ENCODE measurements at regions not wholly inside any gene's neighbourhood (a gene's known extent, or its start where the extent isn't known, plus 50 kb on each side); places are given as distances from the start of the nearest gene placed in this dataset.
A peak's percentile ranks its signal among the peaks of the same experiment; 100 is the strongest.
"Not testable (repeated sequence)": the region's sequence is repeated elsewhere in the genome, so short reads cannot be mapped to it uniquely, and the experiment has no call there.

GRCh38 chr14:105702275-105702817 lies 176.0 kb downstream of the TMEM121 start:
- Histone ChIP-seq H3K4me3 (no peak overlapping the region), H3K4me2 (no peak overlapping the region; a peak in 2 of 22 replicates), H3K9ac (no peak overlapping the region), H3K4me1 (peaks cover 0 to 54% (median 36%) of the 10 kb centered on the region in 10 experiments; a peak in 12 of 20 replicates), H3K27me3 (no peaks in the 10 kb centered on the region), H3K27ac (no peak overlapping the region), H3K36me3 (no peaks in the 10 kb centered on the region), H3K9me3 (replicated peaks in 1 of 11) (no peaks in the 10 kb centered on the region), H4K20me1 (no peaks in the 10 kb centered on the region)
- no peak for TF ChIP-seq Cebpa-rat (IDR thresholded peaks at IDR 0.05)

- not testable (repeated sequence) for H3K27ac ChIP-seq; H3K36me3 ChIP-seq; H3K27me3 ChIP-seq; H3K9ac ChIP-seq; H3K9me3 ChIP-seq (replicated peaks in 1 of 11); H4K20me1 ChIP-seq; H3K4me2 ChIP-seq; H3K4me3 ChIP-seq
- peaks cover 0 to 46% (median 32%) of the 10 kb centered on the region in 10 experiments; a peak in 12 of 20 replicates for H3K4me1 ChIP-seq
These were observed 176.8 kb downstream of the TMEM121 start for GRCh38 chr14:105703044-105703665.

GRCh38 chr14:105704091-105704490 lies 177.7 kb downstream of the TMEM121 start:
- not testable (repeated sequence) for H3K4me3 ChIP-seq; H3K9me3 ChIP-seq (replicated peaks in 1 of 11); H3K4me2 ChIP-seq; H3K27ac ChIP-seq; H3K9ac ChIP-seq; H3K27me3 ChIP-seq; H4K20me1 ChIP-seq; H3K36me3 ChIP-seq
- peaks cover 0 to 39% (median 30%) of the 10 kb centered on the region in 10 experiments; a peak in 12 of 20 replicates for H3K4me1 ChIP-seq

- not testable (repeated sequence) for H3K4me2 ChIP-seq; H4K20me1 ChIP-seq; H3K9ac ChIP-seq; H3K36me3 ChIP-seq; H3K4me3 ChIP-seq; H3K9me3 ChIP-seq (replicated peaks in 1 of 11); H3K27me3 ChIP-seq; H3K27ac ChIP-seq
- peaks cover 0 to 38% (median 29%) of the 10 kb centered on the region in 10 experiments; a peak in 14 of 20 replicates for H3K4me1 ChIP-seq
These were observed 178.1 kb downstream of the TMEM121 start for GRCh38 chr14:105704492-105704891.

GRCh38 chr14:105705512-105705861 lies 179.1 kb downstream of the TMEM121 start:
- not testable (repeated sequence) for H3K4me3 ChIP-seq; H3K27ac ChIP-seq; H4K20me1 ChIP-seq; H3K27me3 ChIP-seq; H3K9ac ChIP-seq; H3K9me3 ChIP-seq (replicated peaks in 1 of 11); H3K36me3 ChIP-seq
- Histone ChIP-seq H3K4me2 (peak overlapping the region in 3 of 11 experiments; percentile 45 to 69 (median 49); a peak in 4 of 22 replicates), H3K4me1 (peaks cover 8 to 29% (median 19%) of the 10 kb centered on the region in 10 experiments; a peak in 17 of 20 replicates)

- H4K20me1 ChIP-seq; H3K9me3 ChIP-seq (replicated peaks in 1 of 11); H3K36me3 ChIP-seq; H3K4me3 ChIP-seq; H3K27ac ChIP-seq; H3K27me3 ChIP-seq; H3K9ac ChIP-seq: not testable (repeated sequence)
- Histone ChIP-seq H3K4me1 (peaks cover 8 to 23% (median 15%) of the 10 kb centered on the region in 10 experiments; a peak in 17 of 20 replicates), H3K4me2 (peak overlapping the region in 7 of 11 experiments; percentile 26 to 69 (median 45); a peak in 13 of 22 replicates)
These were observed 179.7 kb downstream of the TMEM121 start for GRCh38 chr14:105705862-105706700.

GRCh38 chr14:105706701-105707019 lies 180.3 kb downstream of the TMEM121 start:
- not testable (repeated sequence) for H3K4me3 ChIP-seq; H3K36me3 ChIP-seq; H3K27ac ChIP-seq; H3K9me3 ChIP-seq (replicated peaks in 1 of 11); H4K20me1 ChIP-seq; H3K27me3 ChIP-seq; H3K9ac ChIP-seq
- peaks cover 8 to 19% (median 12%) of the 10 kb centered on the region in 10 experiments; a peak in 17 of 20 replicates for H3K4me1 ChIP-seq
- H3K4me2 ChIP-seq: peak overlapping the region in 5 of 11 experiments; percentile 26 to 69 (median 49); a peak in 7 of 22 replicates

GRCh38 chr14:105707099-105707498 lies 180.7 kb downstream of the TMEM121 start:
- H3K9ac ChIP-seq; H3K27ac ChIP-seq; H3K9me3 ChIP-seq (replicated peaks in 1 of 11); H3K36me3 ChIP-seq; H3K4me2 ChIP-seq; H4K20me1 ChIP-seq; H3K27me3 ChIP-seq; H3K4me3 ChIP-seq: not testable (repeated sequence)
- peaks cover 8 to 16% (median 11%) of the 10 kb centered on the region in 10 experiments; a peak in 17 of 20 replicates for H3K4me1 ChIP-seq

- not testable (repeated sequence) for H3K9me3 ChIP-seq (replicated peaks in 1 of 11); H3K27me3 ChIP-seq; H3K4me3 ChIP-seq; H4K20me1 ChIP-seq; H3K4me2 ChIP-seq; H3K27ac ChIP-seq; H3K9ac ChIP-seq; H3K36me3 ChIP-seq
- H3K4me1 ChIP-seq: peaks cover 8 to 18% (median 11%) of the 10 kb centered on the region in 10 experiments; a peak in 17 of 20 replicates
These were observed 181.4 kb downstream of the TMEM121 start for GRCh38 chr14:105707723-105708151.

- not testable (repeated sequence) for H3K4me3 ChIP-seq; H3K4me2 ChIP-seq; H3K9me3 ChIP-seq (replicated peaks in 1 of 11); H3K27me3 ChIP-seq; H3K36me3 ChIP-seq; H3K9ac ChIP-seq; H3K27ac ChIP-seq; H4K20me1 ChIP-seq
- H3K4me1 ChIP-seq: peaks cover 8 to 19% (median 11%) of the 10 kb centered on the region in 10 experiments; a peak in 17 of 20 replicates
These were observed 182.1 kb downstream of the TMEM121 start for GRCh38 chr14:105708251-105709134.

Measured in BLaER1 treated with 17β-estradiol and CSF1 and Interleukin-3, amounts not matched to agents 10 nM and 100 nM (cell line).